DND-41 (cell line): ENCODE measurements at regions not wholly inside any gene's neighbourhood (a gene's known extent, or its start where the extent isn't known, plus 50 kb on each side); places are given as distances from the start of the nearest gene placed in this dataset.

Experiments used
- ATAC-seq: fragments of 200-7000 bp; cut with Tn5 transposase; 3 replicates; pipeline ENCODE4 v1.9.1; 2021; ENCODE audit warnings: low read depth; ENCODE audit not compliant: insufficient read depth
- DNase-seq: peaks from one replicate; pipeline ENCODE4 v3.0.0-alpha.2; 2020
- H2AFZ ChIP-seq: 2 replicates; pipeline ENCODE4 v1.6.0; 2012; ENCODE audit warnings: low read depth, low read length
- H3K27ac ChIP-seq: 2 replicates; pipeline ENCODE4 v1.5.1; 2012; ENCODE audit warnings: low read length, inconsistent platforms
- H3K27me3 ChIP-seq: fragments of 200-600 bp; sonication (generic); 2 replicates; pipeline ENCODE4 v1.6.0; 2012; ENCODE audit warnings: low read length, mild to moderate bottlenecking, inconsistent platforms; ENCODE audit not compliant: insufficient read depth, poor library complexity
- H3K36me3 ChIP-seq: 2 replicates; pipeline ENCODE4 v1.5.1; 2012; ENCODE audit warnings: low read length, inconsistent platforms; ENCODE audit not compliant: insufficient read depth
- H3K4me1 ChIP-seq: 2 replicates; pipeline ENCODE4 v1.5.1; 2012; ENCODE audit warnings: mild to moderate bottlenecking, low read length; ENCODE audit not compliant: insufficient read depth
- H3K4me2 ChIP-seq: 2 replicates; pipeline ENCODE4 v1.6.0; 2012; ENCODE audit warnings: mild to moderate bottlenecking, moderate library complexity, low read length, inconsistent platforms; ENCODE audit not compliant: insufficient read depth
- H3K4me3 ChIP-seq, 2 experiments: fragments of 200-600 bp in 1 of 2; shearing (Covaris generic) in 1 of 2; 2 replicates each; pipeline ENCODE4 v1.5.1; 2012 to 2016; ENCODE audit warnings: inconsistent platforms in 2 of 2, low read length in 2 of 2, mild to moderate bottlenecking in 2 of 2, low read depth in 1 of 2, moderate library complexity in 1 of 2
- H3K79me2 ChIP-seq: 2 replicates; pipeline ENCODE4 v1.6.0; 2012; ENCODE audit warnings: low read length, inconsistent platforms; ENCODE audit not compliant: insufficient read depth
- H3K9ac ChIP-seq: 2 replicates; pipeline ENCODE4 v1.6.0; 2012; ENCODE audit warnings: low read depth, mild to moderate bottlenecking, inconsistent platforms, low read length, moderate library complexity
- H3K9me3 ChIP-seq: 2 replicates; pipeline ENCODE4 v1.5.1; 2012; ENCODE audit warnings: low read length, moderate library complexity, mild to moderate bottlenecking, inconsistent platforms; ENCODE audit not compliant: insufficient read depth, severe bottlenecking
- H4K20me1 ChIP-seq: 2 replicates; pipeline ENCODE4 v1.6.0; 2012; ENCODE audit warnings: low read length; ENCODE audit not compliant: insufficient read depth
- CTCF ChIP-seq: IDR thresholded peaks from 2 replicates; pipeline ENCODE4 v1.5.1; 2012; ENCODE audit warnings: borderline replicate concordance, low read length, moderate library complexity, mild to moderate bottlenecking; ENCODE audit not compliant: poor library complexity, severe bottlenecking; ENCODE audit errors: extremely low read depth
- EZH2 ChIP-seq: IDR thresholded peaks from 3 replicates; pipeline ENCODE4 v1.6.1; 2012; ENCODE audit warnings: borderline replicate concordance, low read depth, mild to moderate bottlenecking, moderate library complexity, low read length, inconsistent platforms; ENCODE audit not compliant: severe bottlenecking

GRCh38 chr5:103612545-103612944, 50.0 kb upstream of the NUDT12 start:
- TF ChIP-seq CTCF (no peak), EZH2 (no peak)
- no peak overlapping the region for H2AFZ ChIP-seq

More at GRCh38 chr5:103612545-103612944, 50.0 kb upstream of the NUDT12 start:
- Histone ChIP-seq H3K4me2 (no peak overlapping the region), H3K4me1 (no peaks in the 10 kb centered on the region), H4K20me1 (no peaks in the 10 kb centered on the region), H3K4me3 (no peak overlapping the region), H3K9me3 (no peaks in the 10 kb centered on the region), H3K9ac (no peak overlapping the region), H3K36me3 (no peaks in the 10 kb centered on the region), H3K79me2 (no peaks in the 10 kb centered on the region), H3K27me3 (no peaks in the 10 kb centered on the region), H3K27ac (no peak overlapping the region)
- DNase-seq = no peak
- ATAC-seq = no peak
